Neural progenitor cell (in vitro differentiated cells): ENCODE measurements at regions not wholly inside any gene's neighbourhood (a gene's known extent, or its start where the extent isn't known, plus 50 kb on each side); places are given as distances from the start of the nearest gene placed in this dataset.

Experiments used
- DNase-seq: peaks from one replicate; pipeline ENCODE4 v3.0.0-alpha.2; 2016; ENCODE audit warnings: low spot score
- H2AFZ ChIP-seq: fragments of 200-600 bp; sonication (generic); replicated peaks from 2 replicates; pipeline ENCODE4 v1.6.1; 2016; ENCODE audit warnings: antibody characterized with exemption
- H3F3A ChIP-seq: fragments of 200-600 bp; sonication (generic); 2 replicates; pipeline ENCODE4 v1.6.1; 2016; ENCODE audit warnings: antibody characterized with exemption, low read depth
- H3K27ac ChIP-seq: fragments of 200-600 bp; sonication (generic); 2 replicates; pipeline ENCODE4 v1.5.1; 2016; ENCODE audit warnings: mild to moderate bottlenecking
- H3K27me3 ChIP-seq: fragments of 200-600 bp; sonication (generic); 2 replicates; pipeline ENCODE4 v1.6.1; 2016; ENCODE audit warnings: mild to moderate bottlenecking, moderate library complexity
- H3K36me3 ChIP-seq: fragments of 200-600 bp; sonication (generic); 2 replicates; pipeline ENCODE4 v1.5.1; 2016
- H3K4me1 ChIP-seq: fragments of 200-600 bp; sonication (generic); 2 replicates; pipeline ENCODE4 v1.6.1; 2016; ENCODE audit warnings: mixed run types
- H3K4me2 ChIP-seq: fragments of 200-600 bp; sonication (generic); 2 replicates; pipeline ENCODE4 v1.6.1; 2016
- H3K4me3 ChIP-seq: fragments of 200-600 bp; sonication (generic); 2 replicates; pipeline ENCODE4 v1.5.1; 2016
- H3K79me2 ChIP-seq: fragments of 200-600 bp; sonication (generic); 2 replicates; pipeline ENCODE4 v1.6.1; 2016; ENCODE audit warnings: low read depth
- H3K9ac ChIP-seq: fragments of 200-600 bp; sonication (generic); 2 replicates; pipeline ENCODE4 v1.6.1; 2016
- H3K9me3 ChIP-seq: fragments of 200-600 bp; sonication (generic); 2 replicates; pipeline ENCODE4 v1.5.1; 2016; ENCODE audit warnings: low read depth
- H4K20me1 ChIP-seq: fragments of 200-600 bp; sonication (generic); 2 replicates; pipeline ENCODE4 v1.6.1; 2016; ENCODE audit warnings: low read depth
- H3K27ac Mint-ChIP-seq: 3 replicates; pipeline ENCODE4 v1.8.0; 2021; ENCODE audit warnings: mixed read lengths
- H3K27me3 Mint-ChIP-seq: 2 replicates; pipeline ENCODE4 v1.8.0; 2022; ENCODE audit warnings: low read depth, mild to moderate bottlenecking, inconsistent platforms, moderate library complexity, mixed read lengths; ENCODE audit not compliant: insufficient read depth
- H3K36me3 Mint-ChIP-seq: 3 replicates; pipeline ENCODE4 v1.8.0; 2021; ENCODE audit warnings: mixed read lengths
- H3K4me1 Mint-ChIP-seq: 3 replicates; pipeline ENCODE4 v1.8.0; 2021; ENCODE audit warnings: mixed read lengths
- H3K4me3 Mint-ChIP-seq: 3 replicates; pipeline ENCODE4 v1.8.0; 2021; ENCODE audit warnings: mild to moderate bottlenecking, moderate library complexity, mixed read lengths
- H3K9me3 Mint-ChIP-seq: 3 replicates; pipeline ENCODE4 v1.8.0; 2020; ENCODE audit warnings: mixed read lengths
- EZH2 ChIP-seq: fragments of 200-600 bp; sonication (generic); IDR thresholded peaks from 2 replicates; pipeline ENCODE4 v1.6.1; 2017; ENCODE audit warnings: antibody characterized with exemption, mild to moderate bottlenecking, moderate library complexity
- EZH2phosphoT487 ChIP-seq: fragments of 200-600 bp; sonication (generic); IDR thresholded peaks from 2 replicates; pipeline ENCODE4 v1.6.1; 2017; ENCODE audit warnings: antibody characterized with exemption
- TF ChIP-seq, protein P1 (sequence below): fragments of 200-600 bp; sonication (generic); IDR thresholded peaks from 2 replicates; pipeline ENCODE4 v1.5.1; 2017; ENCODE audit warnings: antibody characterized with exemption, mild to moderate bottlenecking

DNA sequence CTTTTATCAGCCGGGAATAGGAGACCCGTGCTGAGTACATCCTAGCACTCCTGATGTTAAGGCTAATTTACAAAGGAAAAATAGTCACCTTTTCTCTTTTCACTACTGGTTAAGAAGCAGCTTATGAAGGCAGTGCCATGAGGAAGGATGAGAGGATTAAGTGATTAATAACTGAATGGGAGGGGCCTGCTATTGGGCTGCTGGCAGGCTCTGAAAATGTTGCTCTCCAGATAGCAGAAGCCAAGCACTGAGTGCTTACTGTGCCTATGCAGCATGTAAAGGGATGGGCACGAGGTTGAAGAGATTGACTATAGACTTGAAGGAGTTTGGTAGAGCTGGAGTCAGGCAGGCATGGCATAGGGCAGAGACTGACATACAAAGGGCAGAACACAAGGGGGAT, 282.4 kb upstream of the THSD7B start:
- Histone ChIP-seq H2AFZ (no peak overlapping the region), H4K20me1 (no peaks in the 10 kb centered on the region), H3K4me3 (no peak overlapping the region), H3K27ac (no peak overlapping the region), H3F3A (no peaks in the 10 kb centered on the region), H3K36me3 (no peaks in the 10 kb centered on the region), H3K4me1 (no peaks in the 10 kb centered on the region), H3K79me2 (no peaks in the 10 kb centered on the region), H3K9me3 (no peaks in the 10 kb centered on the region), H3K27me3 (no peaks in the 10 kb centered on the region), H3K9ac (no peak overlapping the region), H3K4me2 (no peak overlapping the region)
- Mint-ChIP-seq H3K4me1 (no peaks in the 10 kb centered on the region), H3K27me3 (no peaks in the 10 kb centered on the region), H3K36me3 (no peaks in the 10 kb centered on the region), H3K27ac (no peak overlapping the region), H3K4me3 (no peak overlapping the region), H3K9me3 (peaks cover 11% of the 10 kb centered on the region)
- no peak for DNase-seq
- TF ChIP-seq EZH2 (no peak), EZH2phosphoT487 (no peak)
- TF ChIP-seq, protein P1, sequence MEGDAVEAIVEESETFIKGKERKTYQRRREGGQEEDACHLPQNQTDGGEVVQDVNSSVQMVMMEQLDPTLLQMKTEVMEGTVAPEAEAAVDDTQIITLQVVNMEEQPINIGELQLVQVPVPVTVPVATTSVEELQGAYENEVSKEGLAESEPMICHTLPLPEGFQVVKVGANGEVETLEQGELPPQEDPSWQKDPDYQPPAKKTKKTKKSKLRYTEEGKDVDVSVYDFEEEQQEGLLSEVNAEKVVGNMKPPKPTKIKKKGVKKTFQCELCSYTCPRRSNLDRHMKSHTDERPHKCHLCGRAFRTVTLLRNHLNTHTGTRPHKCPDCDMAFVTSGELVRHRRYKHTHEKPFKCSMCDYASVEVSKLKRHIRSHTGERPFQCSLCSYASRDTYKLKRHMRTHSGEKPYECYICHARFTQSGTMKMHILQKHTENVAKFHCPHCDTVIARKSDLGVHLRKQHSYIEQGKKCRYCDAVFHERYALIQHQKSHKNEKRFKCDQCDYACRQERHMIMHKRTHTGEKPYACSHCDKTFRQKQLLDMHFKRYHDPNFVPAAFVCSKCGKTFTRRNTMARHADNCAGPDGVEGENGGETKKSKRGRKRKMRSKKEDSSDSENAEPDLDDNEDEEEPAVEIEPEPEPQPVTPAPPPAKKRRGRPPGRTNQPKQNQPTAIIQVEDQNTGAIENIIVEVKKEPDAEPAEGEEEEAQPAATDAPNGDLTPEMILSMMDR, result no peak

- peaks cover 11% of the 10 kb centered on the region for H3K9me3 Mint-ChIP-seq
- H3K27me3 Mint-ChIP-seq, result no peaks in the 10 kb centered on the region
- no peaks in the 10 kb centered on the region for H3K79me2 ChIP-seq
- no peaks in the 10 kb centered on the region for H3K9me3 ChIP-seq
- no peak overlapping the region for H3K9ac ChIP-seq
- H3K4me2 ChIP-seq, result no peak overlapping the region
- TF ChIP-seq, protein P1, result no peak
- TF ChIP-seq EZH2phosphoT487, result no peak
- no peak for TF ChIP-seq EZH2
- H3K36me3 ChIP-seq, result no peaks in the 10 kb centered on the region
- H4K20me1 ChIP-seq, result no peaks in the 10 kb centered on the region
- H3K36me3 Mint-ChIP-seq, result no peaks in the 10 kb centered on the region
- H3K27ac Mint-ChIP-seq, result no peak overlapping the region
- no peak overlapping the region for H3K27ac ChIP-seq
- no peaks in the 10 kb centered on the region for H3K4me1 Mint-ChIP-seq
- H3K27me3 ChIP-seq, result no peaks in the 10 kb centered on the region
- no peak for DNase-seq
- no peak overlapping the region for H3K4me3 Mint-ChIP-seq
- H3K4me3 ChIP-seq, result no peak overlapping the region
- H3K4me1 ChIP-seq, result no peaks in the 10 kb centered on the region
- H2AFZ ChIP-seq, result no peak overlapping the region
- no peaks in the 10 kb centered on the region for H3F3A ChIP-seq
These were observed 283.3 kb upstream of the THSD7B start for GRCh38 chr2:136482006-136482405.

DNA sequence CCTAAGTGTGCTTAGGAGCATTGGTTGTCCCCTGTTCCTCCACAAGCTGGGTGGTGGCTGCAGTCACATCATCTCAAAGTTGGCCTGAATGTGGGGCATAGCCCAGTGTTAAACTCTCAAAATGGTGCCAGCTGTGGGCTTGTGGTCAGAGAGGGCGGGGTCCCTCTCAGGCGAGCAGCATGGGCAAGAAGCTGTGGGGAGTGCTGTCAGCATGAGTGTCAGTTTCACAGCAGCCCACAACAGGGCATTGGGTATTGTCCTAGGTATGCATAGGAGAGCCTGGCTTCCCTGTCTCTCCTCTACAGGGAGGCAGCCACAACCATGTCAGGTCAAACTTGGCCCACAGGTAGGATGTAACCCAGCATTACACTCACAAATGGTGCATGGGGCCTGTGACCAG, 285.6 kb upstream of the THSD7B start:
- Histone ChIP-seq H3K27ac (no peak overlapping the region), H3K4me1 (no peaks in the 10 kb centered on the region), H3K27me3 (no peaks in the 10 kb centered on the region), H4K20me1 (no peaks in the 10 kb centered on the region), H3K4me3 (no peak overlapping the region), H3F3A (no peaks in the 10 kb centered on the region), H3K36me3 (no peaks in the 10 kb centered on the region), H3K4me2 (no peak overlapping the region), H3K9me3 (no peaks in the 10 kb centered on the region), H3K9ac (no peak overlapping the region), H3K79me2 (no peaks in the 10 kb centered on the region), H2AFZ (no peak overlapping the region)
- H3K9me3 Mint-ChIP-seq, result peaks cover 11% of the 10 kb centered on the region
- no peaks in the 10 kb centered on the region for H3K27me3 Mint-ChIP-seq
- no peak for TF ChIP-seq EZH2phosphoT487
- TF ChIP-seq EZH2, result no peak
- TF ChIP-seq, protein P1, result no peak
- DNase-seq, result no peak
- no peak overlapping the region for H3K27ac Mint-ChIP-seq
- no peaks in the 10 kb centered on the region for H3K4me1 Mint-ChIP-seq
- no peak overlapping the region for H3K4me3 Mint-ChIP-seq
- H3K36me3 Mint-ChIP-seq, result no peaks in the 10 kb centered on the region
